Parathyroid adenoma (tissue), 2 donors: ENCODE measurements at regions not wholly inside any gene's neighbourhood (a gene's known extent, or its start where the extent isn't known, plus 50 kb on each side); places are given as distances from the start of the nearest gene placed in this dataset.
A peak's percentile ranks its signal among the peaks of the same experiment; 100 is the strongest.

Experiments
- H2AFZ ChIP-seq: fragments of 300-600 bp; sonication (generic); one replicate; pipeline ENCODE4 v1.7.0; 2017; ENCODE audit warnings: antibody characterized with exemption, mild to moderate bottlenecking
- H3K27ac ChIP-seq: fragments of 300-600 bp; sonication (generic); one replicate; pipeline ENCODE4 v1.7.0; 2017
- H3K27me3 ChIP-seq: fragments of 300-600 bp; sonication (generic); one replicate; pipeline ENCODE4 v1.7.0; 2017; ENCODE audit warnings: low read length; ENCODE audit not compliant: control insufficient read depth, insufficient read depth
- H3K36me3 ChIP-seq: fragments of 300-600 bp; sonication (generic); one replicate; pipeline ENCODE4 v1.7.0; 2017; ENCODE audit warnings: low read length; ENCODE audit not compliant: control insufficient read depth, insufficient read depth
- H3K4me1 ChIP-seq: fragments of 300-600 bp; sonication (generic); one replicate; pipeline ENCODE4 v1.7.0; 2017; ENCODE audit warnings: control low read depth
- H3K4me2 ChIP-seq: fragments of 300-600 bp; sonication (generic); one replicate; pipeline ENCODE4 v1.7.0; 2017; ENCODE audit warnings: low read length
- H3K4me3 ChIP-seq: fragments of 300-600 bp; sonication (generic); one replicate; pipeline ENCODE4 v1.7.0; 2017; ENCODE audit warnings: low read depth, low read length
- H3K79me2 ChIP-seq: fragments of 300-600 bp; sonication (generic); one replicate; pipeline ENCODE4 v1.7.0; 2017; ENCODE audit warnings: control low read depth
- H3K9ac ChIP-seq: fragments of 300-600 bp; sonication (generic); one replicate; pipeline ENCODE4 v1.7.0; 2017; ENCODE audit warnings: mild to moderate bottlenecking
- H3K9me3 ChIP-seq: fragments of 300-600 bp; sonication (generic); one replicate; pipeline ENCODE4 v1.7.0; 2017; ENCODE audit warnings: low read length; ENCODE audit not compliant: control insufficient read depth
- CTCF ChIP-seq: fragments of 300-600 bp; sonication (generic); IDR thresholded peaks from one replicate; pipeline ENCODE4 v1.7.0; 2017; ENCODE audit warnings: antibody characterized with exemption, mild to moderate bottlenecking
- donor health status: primary hyperparathyroidism.

- H3K27ac ChIP-seq, result peak overlapping the region; percentile 37
Observed at GRCh38 chr12:91778091-91778832, 367.4 kb downstream of the BTG1 start.

GRCh38 chr12:91777268-91777992 lies 368.2 kb downstream of the BTG1 start:
- H2AFZ ChIP-seq, result peak overlapping the region; percentile 19
- no peak overlapping the region for H3K4me2 ChIP-seq
- peaks cover 12% of the 10 kb centered on the region for H3K4me1 ChIP-seq
- H3K79me2 ChIP-seq, result no peaks in the 10 kb centered on the region
- no peaks in the 10 kb centered on the region for H3K36me3 ChIP-seq
- no peaks in the 10 kb centered on the region for H3K27me3 ChIP-seq
- H3K9me3 ChIP-seq, result no peaks in the 10 kb centered on the region
- no peak for TF ChIP-seq CTCF
- no peak overlapping the region for H3K27ac ChIP-seq
- H3K4me3 ChIP-seq, result no peak overlapping the region
- no peak overlapping the region for H3K9ac ChIP-seq

More at GRCh38 chr12:91778091-91778832, 367.4 kb downstream of the BTG1 start:
- no peak for TF ChIP-seq CTCF
- Histone ChIP-seq H3K9ac (no peak overlapping the region), H3K27me3 (no peaks in the 10 kb centered on the region), H3K4me3 (peak overlapping the region; percentile 8), H3K9me3 (no peaks in the 10 kb centered on the region), H3K4me1 (peaks cover 12% of the 10 kb centered on the region), H2AFZ (peak overlapping the region; percentile 4), H3K79me2 (no peaks in the 10 kb centered on the region), H3K4me2 (peak overlapping the region; percentile 32), H3K36me3 (no peaks in the 10 kb centered on the region)

- Histone ChIP-seq H3K36me3 (no peaks in the 10 kb centered on the region), H3K4me3 (peak overlapping the region; percentile 14), H2AFZ (peak overlapping the region; percentile 6), H3K9ac (no peak overlapping the region), H3K4me2 (peak overlapping the region; percentile 62), H3K27me3 (no peaks in the 10 kb centered on the region), H3K4me1 (peaks cover 12% of the 10 kb centered on the region), H3K27ac (no peak overlapping the region), H3K9me3 (no peaks in the 10 kb centered on the region), H3K79me2 (no peaks in the 10 kb centered on the region)
- no peak for TF ChIP-seq CTCF
Observed at GRCh38 chr12:91774434-91774921, 371.2 kb downstream of the BTG1 start.

GRCh38 chr12:91773749-91774429 lies 371.8 kb downstream of the BTG1 start:
- H3K9ac ChIP-seq, result no peak overlapping the region
- no peak overlapping the region for H3K4me3 ChIP-seq
- H3K4me1 ChIP-seq, result peaks cover 7% of the 10 kb centered on the region
- H3K27ac ChIP-seq, result no peak overlapping the region
- H2AFZ ChIP-seq, result peak overlapping the region; percentile 6
- no peaks in the 10 kb centered on the region for H3K27me3 ChIP-seq
- H3K36me3 ChIP-seq, result no peaks in the 10 kb centered on the region
- no peaks in the 10 kb centered on the region for H3K79me2 ChIP-seq
- no peaks in the 10 kb centered on the region for H3K9me3 ChIP-seq
- peak overlapping the region; percentile 62 for H3K4me2 ChIP-seq
- TF ChIP-seq CTCF, result no peak
